Stimulated activated CD8-positive, alpha-beta memory T cell treated with anti-CD3 and anti-CD28 coated beads, Interleukin-15, amount 100 ng/mL, for 1 hour (primary cell): ENCODE measurements at regions not wholly inside any gene's neighbourhood (a gene's known extent, or its start where the extent isn't known, plus 50 kb on each side); places are given as distances from the start of the nearest gene placed in this dataset.

ENCODE experiments used
- DNase-seq: peaks from one replicate; pipeline ENCODE4 v3.0.0-alpha.2; 2020; ENCODE audit warnings: low read depth

DNA sequence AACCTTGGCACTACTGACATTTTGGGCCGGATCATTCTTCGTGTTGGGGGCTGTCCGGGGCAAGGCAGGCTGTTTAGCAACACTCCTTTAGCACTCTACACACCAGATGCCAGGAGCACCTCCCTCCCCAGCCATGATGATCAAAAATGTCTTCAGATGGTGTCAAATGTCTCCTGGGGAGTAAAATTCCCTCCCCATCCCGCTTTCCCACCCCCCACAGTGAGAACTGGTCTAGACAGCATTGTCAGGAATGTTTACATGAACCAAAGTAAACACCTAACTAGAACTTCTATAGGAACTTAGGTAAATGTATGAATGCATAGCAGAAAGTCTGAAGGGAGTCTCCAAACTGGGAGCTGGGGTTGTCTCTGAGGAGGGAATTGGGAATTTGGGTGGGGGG is 70.0 kb upstream of the TOP1 start:
- DNase-seq, result no peak

DNA sequence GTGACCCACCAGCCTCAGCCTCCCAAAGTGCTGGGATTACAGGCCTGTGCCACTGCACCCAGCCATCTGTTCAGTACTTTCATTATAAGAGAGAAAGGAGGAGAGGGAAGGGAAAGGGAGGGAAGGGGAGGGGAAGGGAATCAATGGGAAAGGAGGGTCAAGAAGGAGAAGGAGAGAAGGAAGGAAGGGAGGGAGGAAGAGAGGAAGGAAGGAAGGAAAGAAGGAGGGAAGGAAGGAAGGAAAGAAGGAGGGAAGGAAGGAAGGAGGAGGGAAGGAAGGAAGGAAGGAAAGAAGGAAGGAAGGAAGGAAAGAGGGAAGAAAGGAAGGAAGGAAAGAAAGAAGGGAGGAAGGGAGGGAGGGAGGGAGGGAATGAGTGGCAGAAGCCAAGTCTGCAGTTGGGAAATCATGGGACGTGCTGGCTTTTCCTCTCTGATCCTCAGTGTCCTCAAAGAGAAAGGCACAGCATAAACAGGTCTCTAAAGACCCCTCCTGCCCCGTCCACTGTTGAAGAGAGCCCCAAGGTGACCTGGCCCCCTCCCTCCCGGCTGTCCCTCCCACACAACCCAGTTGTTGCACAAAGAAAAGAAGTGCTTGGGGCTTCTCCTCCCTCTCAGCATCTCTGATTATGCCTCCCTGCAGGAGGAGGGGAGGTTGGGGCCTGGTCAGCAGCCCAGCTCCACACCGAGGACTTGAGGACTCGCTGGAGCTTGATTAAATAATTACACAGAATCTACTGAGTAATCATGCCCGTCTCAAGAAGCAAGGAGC is 69.1 kb upstream of the TOP1 start:
- DNase-seq, result no peak

- DNase-seq, result no peak
Observed at GRCh38 chr20:40960101-40960500, 68.5 kb upstream of the TOP1 start.

DNA sequence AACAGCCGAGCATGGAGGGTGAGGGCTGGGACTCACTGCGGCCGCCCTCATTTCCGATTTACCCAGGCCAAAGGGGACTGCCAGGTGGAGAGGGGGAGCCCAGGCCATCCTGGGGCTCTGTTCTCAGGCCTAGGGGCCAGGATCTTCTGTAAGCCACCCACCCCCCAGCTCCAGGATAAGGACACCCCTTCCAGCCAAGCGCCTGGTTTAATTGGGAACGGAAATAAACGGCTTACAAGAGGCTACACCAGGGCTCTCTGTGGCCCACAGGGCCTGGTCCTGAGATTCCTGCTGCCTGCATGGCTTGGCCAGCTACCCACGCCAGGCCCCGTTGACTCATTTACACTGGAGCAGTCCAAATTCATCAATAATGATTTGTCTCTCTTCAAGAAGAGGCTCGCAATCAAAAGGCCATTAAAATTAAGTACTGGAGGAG is 68.1 kb upstream of the TOP1 start:
- DNase-seq, result no peak

GRCh38 chr20:40961176-40961575 is 67.4 kb upstream of the TOP1 start:
- DNase-seq, result no peak

- DNase-seq, result no peak
Observed at GRCh38 chr20:40961686-40962640, 66.7 kb upstream of the TOP1 start.

- DNase-seq, result peak; percentile 51
Observed at GRCh38 chr20:40962733-40963504, 65.7 kb upstream of the TOP1 start.

GRCh38 chr20:40963505-40963845 is 65.1 kb upstream of the TOP1 start:
- DNase-seq, result no peak

- no peak for DNase-seq
Observed at GRCh38 chr20:40965671-40966070, 63.0 kb upstream of the TOP1 start.

GRCh38 chr20:40966103-40966502 is 62.5 kb upstream of the TOP1 start:
- no peak for DNase-seq

DNA sequence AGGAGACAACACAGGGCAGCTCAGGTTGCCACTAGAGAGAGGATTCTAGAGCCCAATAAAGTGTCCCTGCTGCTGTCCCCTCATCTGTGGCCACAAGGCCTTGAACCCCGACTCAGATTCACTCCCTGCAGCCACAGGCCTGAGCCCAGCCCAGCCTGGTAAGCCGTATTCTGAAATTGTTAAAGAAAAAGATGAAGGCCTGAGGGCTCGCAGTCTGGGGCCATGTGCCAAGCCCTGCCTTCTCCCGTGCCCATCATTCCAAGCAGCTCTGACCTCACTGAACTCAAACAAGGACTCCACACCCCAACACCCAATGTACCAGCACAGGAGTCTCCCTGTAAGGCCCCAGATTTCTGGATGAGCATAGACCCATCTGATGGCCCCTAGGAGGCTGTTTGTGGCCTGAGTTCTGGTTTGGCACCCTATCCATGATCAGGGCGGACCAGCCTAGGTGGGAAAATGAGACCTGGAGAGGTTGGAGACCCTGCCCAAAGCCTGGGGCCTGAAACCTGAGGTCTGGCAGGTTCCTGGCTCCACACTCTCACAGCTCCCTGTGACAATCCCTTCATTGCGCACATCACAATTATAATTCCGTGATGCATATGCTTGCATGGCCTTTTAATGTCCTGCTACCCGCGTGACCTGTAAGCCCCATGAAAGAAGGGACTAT is 62.0 kb upstream of the TOP1 start:
- DNase-seq, result no peak

- DNase-seq, result no peak
Observed at GRCh38 chr20:40967700-40968099, 60.9 kb upstream of the TOP1 start.

GRCh38 chr20:40968816-40969562 is 59.6 kb upstream of the TOP1 start:
- DNase-seq, result peak; percentile 84

- DNase-seq, result no peak
Observed at GRCh38 chr20:40970218-40970617, 58.4 kb upstream of the TOP1 start.

- no peak for DNase-seq
Observed at GRCh38 chr20:40977218-40977617, 51.4 kb upstream of the TOP1 start.

GRCh38 chr20:40978761-40979160 is 49.9 kb upstream of the TOP1 start:
- no peak for DNase-seq
